GM19035 (cell line): ENCODE measurements at regions not wholly inside any gene's neighbourhood (a gene's known extent, or its start where the extent isn't known, plus 50 kb on each side); places are given as distances from the start of the nearest gene placed in this dataset.

ENCODE experiments used
- ATAC-seq: cut with Tn5 transposase; IDR thresholded peaks from one replicate; pipeline ENCODE4 v1.9.1; 2021; ENCODE audit not compliant: unreplicated experiment

DNA sequence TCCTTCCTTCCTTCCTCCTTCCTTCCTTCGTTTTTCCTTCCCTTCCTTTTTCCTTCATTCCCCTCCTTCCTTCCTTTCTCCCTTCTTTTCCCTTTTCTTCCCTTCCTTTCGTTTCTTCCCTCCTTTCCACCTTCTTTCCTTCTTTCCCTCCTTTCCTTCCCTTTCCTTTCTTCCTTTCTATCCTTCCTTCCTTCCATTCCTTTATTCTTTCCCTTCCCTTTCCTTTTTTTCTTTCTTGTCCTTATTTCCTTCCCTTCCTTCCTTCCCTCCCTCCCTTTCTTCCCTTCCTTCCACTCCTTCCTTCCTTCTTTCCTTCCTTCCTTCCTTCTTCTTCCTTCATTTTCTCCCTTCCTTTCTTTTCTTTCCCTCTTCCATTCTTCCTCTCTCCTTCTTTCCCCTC is 394.6 kb downstream of the GABRB3 start:
- ATAC-seq, result no peak

DNA sequence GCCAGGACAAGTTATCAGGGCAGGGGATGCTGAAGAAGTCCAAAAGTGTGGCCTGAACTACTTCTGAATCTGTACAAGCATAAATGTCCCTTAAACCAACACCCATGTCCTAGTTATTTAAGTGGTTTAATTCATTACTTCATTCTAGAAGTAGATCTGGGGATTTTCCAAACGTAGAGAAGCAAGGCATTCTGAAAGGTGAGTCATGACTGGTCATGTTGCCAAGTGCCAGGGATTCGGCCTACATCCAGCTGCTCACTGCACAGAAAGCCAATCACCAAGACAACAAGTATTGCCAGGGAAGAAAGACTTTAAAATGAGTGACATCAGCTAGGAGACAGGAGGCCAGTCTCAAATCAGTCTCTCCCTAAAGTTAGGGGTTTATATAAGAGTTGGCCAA is 396.6 kb downstream of the GABRB3 start:
- no peak for ATAC-seq

DNA sequence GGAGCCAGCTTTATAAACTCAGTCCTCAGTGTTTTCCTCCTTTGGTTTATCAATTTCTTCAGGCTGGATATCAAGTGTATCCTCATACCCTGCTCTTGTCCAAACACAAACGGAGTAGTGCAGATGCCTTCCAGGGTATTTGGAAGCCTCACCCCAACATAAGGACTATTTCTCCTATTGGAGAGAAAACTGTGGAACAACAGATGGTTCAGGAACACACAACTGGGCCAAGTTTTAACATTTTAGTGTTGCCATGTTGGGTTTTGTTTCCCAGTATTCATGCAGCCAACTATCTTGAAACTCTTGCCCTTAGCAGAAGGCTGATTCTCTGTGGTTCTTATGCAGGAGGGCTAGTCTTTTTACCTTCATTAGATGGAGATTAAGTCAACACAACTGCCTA is 398.1 kb downstream of the GABRB3 start:
- ATAC-seq, result no peak

DNA sequence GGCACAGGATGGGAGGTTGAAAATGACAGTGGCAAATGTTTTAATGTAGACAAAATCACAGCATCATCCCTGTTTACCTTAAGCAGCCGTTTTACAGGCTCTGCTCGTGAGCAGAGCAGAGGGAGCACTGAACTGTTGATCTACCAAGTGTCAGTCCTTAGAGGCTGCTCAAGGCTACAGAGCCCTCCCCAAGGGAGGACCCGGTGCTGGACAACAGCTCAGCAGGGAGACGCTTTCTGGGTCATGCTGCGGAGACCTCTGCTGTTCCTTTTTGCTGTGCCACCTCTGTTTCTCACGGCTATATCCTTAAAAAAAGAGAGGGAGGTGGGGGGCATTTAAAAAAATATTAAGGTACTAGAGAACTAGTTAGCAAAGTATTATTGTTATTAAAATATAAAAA is 400.2 kb downstream of the GABRB3 start:
- ATAC-seq, result no peak

DNA sequence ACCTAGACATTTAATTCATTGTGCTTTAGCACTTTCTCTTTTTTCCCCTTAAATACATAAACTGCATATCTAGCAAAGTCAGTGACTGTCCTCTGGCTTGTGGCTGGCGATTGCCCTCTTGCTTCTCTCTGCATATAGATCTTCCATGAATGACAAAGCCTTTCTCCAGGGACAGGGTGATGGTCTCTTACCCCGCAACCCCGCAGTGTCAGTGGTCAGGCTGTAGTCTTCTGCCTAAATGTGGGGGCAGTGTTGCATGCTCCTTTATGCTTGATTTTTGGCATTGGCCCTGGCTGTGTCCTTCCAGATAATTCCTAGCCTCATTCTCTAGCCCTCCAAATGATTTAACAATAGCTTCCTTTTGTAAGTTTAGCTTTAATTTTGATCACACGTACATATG is 407.8 kb downstream of the GABRB3 start:
- no peak for ATAC-seq

DNA sequence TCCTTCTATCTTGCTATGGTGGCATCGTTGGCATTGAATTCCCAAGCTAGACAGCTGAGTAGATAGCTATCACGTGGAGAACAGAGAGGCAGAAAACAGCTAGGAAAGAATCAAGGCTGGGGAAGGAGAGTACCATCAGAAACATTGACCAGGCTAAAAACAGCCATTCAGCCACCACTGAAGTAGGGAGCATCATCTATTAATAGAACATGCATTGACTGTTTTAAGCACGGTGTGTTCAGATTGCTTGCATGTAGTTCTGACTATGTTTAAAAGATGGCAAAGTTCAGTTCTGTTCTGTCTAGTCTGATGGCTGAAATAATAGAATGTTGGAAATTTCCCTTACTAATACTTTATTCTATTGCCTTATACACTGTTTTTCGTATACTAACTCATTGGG is 413.0 kb downstream of the GABRB3 start:
- ATAC-seq, result no peak

DNA sequence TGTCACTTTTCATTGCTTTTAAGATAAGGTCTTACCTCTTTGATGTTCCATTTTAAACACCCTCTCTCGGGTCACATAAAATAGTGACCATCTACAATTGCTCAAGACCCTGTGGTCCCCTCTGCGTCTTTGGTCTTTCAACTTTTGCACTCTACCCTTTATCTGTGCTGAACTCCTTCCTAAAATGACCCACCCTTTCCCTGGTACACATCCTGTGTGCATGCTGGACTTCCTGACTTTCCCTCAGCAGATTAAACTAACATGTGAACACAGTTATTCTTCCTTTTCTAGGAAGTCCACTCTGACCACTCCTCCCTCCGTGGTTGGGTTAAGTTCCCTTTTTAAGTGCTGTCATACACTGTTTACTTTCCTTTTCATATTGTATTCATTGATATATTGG is 414.2 kb downstream of the GABRB3 start:
- no peak for ATAC-seq

DNA sequence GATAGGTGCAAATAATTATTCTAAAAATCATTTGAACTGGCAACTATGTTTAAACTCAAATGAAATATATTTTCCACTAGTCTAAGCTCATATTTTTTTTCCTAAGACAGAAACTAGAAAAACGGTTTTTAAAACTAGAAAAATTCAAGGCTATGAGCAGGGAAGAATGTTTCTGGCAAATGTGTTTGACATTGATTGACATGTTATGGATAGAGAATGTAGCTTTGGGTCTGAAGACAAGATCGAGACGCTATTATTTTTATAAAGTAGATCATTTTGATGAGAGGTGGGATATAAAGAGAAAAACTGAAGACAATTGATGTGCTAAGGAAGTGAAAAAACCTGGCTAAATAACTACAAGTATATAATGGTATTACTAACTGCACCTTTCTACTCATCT is 415.2 kb downstream of the GABRB3 start:
- no peak for ATAC-seq

DNA sequence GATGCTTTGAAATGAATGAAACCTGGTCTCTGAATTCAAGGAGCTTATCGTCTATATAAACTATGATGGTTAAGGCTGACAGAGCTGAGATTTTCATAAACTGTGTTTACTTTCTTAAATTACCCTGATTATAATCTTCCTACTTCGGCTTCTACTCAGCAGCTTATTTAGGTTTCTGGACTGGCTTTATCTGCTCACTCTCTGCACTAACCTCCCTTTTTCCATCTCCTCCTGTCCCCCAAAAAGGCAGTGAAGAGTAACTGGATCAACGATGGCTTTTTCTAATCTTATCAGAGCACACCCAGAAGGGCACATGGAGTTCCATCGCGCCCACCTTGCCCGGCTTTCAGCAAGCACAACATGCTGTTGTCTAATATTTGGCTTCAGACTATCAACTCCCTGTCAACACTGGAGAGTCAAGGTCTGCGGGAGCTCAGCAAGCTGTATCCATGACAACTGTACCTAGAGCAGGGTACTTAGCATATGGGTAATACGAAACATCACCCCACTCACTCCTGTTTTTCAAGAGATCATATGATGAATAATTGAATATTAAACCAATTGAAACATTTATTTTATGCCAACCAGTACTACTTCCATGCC is 417.3 kb downstream of the GABRB3 start:
- no peak for ATAC-seq

DNA sequence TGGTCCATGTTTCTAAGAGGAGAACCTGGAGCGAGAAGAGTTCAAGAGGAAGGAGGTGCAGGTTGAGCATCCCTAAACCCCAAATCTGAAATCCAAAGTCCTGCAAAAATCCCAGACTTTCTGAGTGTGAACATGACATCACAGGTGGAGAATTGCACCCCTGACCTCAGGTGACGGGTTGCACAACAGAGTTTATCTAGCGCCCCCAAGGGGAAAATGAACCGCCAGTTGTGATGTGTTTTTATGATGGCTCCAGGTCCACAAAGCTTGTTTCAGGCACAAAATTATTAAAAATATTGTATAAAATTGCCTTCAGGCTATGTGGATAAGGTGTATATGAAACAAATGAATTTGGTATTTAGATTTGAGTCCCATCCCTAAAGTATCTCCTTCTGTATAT is 420.0 kb downstream of the GABRB3 start:
- ATAC-seq, result no peak

DNA sequence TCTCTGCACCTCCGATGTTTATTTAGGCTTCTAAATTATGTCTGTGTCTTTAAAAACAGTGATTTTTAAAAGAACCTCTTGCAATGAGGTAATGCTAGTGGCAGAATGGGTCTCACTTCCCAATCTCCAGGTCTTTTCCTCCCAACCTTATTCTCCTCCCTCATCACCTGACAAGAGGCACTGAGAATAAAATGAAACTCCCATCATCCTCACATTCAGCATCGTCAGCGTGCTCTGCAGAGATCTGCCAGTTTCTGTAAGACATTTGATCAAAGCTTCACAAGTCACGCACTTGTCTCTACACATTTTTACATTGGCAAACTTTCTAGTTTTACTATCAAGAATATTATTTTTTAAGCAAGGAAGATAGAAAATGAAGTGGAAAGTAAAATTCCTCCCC is 420.5 kb downstream of the GABRB3 start:
- no peak for ATAC-seq

DNA sequence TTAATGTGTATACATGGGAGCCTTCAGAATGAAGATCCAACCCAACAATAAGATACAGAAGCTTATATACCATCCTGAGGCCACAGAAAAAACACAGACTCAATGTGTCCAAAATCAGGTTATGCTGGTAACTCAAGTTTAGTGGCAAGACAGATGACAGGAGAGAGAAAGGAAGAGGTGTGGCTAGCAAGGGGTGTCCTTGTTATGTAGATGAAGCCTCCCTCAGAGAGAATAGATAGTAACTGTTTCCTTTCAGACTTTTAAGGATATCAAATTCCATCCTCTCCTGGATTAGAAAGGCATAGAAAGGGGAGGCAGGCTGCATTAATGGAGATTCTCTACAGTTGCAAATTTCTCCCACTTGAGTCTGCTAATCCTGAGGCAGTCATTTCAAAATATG is 447.4 kb downstream of the GABRB3 start:
- ATAC-seq, result no peak

DNA sequence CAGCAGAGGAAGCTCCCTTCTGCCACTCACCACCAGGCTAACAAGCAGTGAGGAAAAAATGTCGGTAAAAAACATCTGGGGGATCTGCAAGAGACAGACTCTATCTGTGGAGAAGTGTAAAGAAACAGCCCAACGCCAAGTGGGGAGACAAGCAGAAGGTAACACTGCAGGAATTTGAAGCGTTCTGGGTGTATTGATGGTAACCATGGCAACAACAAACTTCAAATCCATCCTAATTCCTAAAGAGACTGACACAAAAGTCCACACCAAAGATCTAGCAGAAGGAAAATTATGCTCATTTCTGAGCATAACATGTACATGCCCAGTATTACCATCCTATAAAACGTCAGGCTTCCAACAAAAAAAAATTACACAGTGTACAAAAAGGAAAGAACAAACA is 449.3 kb downstream of the GABRB3 start:
- ATAC-seq, result no peak

DNA sequence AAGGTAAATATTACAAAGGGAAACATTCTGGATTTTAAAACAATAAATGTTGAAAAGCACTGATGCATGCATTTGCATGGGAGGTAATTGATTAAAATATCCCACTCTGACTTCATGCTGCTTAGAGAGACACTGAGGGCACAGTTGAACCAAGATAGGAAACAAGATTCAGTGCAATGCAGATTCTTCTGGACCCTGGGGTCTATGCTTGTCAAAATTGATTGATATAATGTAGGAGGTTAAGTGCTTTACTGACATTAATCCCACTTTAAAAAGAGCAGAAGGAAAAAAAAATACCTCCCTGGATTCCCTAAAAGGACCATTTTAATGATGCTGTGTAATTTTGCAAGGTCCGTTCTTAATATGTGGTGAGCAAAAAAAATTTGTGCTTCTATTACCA is 454.2 kb downstream of the GABRB3 start:
- no peak for ATAC-seq

DNA sequence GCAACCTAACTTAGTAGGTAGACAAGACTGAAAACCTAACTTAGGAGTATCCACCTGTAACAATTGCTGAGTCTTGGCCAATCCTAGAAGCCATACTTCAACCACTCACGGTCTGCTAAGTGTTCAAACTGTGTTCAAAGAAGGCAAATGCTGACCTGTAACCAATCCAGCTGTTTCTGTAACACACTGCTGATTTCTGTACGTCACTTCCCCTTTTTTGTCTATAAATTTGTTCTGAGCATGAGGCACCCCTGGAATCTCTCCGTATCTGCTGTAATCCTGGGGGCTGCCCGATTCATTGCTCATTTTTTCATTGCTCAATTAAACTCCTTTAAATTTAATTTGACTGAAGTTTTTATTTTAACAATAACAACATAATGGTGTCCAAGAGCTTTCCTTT is 451.4 kb upstream of the ATP10A start:
- no peak for ATAC-seq

DNA sequence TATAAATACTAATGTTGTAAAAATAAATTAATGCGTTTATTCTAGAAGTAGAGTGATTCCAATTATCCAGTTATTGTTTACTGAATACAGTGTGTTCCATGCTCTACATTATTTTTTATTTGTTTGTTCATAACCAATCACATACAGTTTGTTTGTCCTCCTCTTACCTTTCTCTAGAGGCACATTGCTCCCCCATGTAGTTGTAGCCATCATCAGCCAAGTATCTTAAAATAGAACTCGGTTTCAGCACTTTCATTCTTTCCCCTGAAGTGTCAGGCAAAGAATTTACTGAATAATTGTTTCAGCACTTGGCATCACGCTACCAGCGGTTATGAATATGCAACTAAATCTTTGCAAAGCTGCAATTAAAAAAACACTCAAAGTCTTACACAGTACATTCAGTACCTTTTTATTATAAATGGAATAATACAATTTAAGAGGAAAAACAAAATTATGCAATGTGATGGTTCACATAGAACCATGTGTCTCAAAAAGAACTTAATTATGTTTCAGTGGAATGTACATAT is 448.6 kb upstream of the ATP10A start:
- no peak for ATAC-seq

DNA sequence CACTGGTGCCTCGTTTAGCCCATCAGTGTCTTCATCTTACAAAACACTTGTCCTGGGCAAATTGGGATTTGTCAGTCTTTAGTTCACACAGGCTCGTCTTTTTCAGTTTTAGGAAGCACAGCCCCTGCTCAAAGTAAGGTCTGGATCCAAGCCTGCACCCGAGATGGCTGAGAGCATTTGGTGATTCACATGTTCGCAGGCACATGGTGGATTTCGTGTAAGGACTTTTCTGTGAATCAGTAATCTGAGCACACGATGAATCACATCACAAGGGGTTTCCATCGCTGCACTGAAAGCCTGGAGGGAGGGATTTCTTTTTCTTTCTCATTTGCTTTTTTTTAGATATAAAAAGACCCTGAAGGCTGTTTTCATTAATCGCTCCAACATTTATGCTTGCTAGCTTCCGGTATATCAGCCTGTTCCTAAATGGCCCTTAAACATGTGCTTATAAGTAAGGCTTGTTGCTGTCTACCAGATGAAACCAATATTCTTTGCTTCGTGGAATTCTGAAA is 435.6 kb upstream of the ATP10A start:
- ATAC-seq, result no peak

DNA sequence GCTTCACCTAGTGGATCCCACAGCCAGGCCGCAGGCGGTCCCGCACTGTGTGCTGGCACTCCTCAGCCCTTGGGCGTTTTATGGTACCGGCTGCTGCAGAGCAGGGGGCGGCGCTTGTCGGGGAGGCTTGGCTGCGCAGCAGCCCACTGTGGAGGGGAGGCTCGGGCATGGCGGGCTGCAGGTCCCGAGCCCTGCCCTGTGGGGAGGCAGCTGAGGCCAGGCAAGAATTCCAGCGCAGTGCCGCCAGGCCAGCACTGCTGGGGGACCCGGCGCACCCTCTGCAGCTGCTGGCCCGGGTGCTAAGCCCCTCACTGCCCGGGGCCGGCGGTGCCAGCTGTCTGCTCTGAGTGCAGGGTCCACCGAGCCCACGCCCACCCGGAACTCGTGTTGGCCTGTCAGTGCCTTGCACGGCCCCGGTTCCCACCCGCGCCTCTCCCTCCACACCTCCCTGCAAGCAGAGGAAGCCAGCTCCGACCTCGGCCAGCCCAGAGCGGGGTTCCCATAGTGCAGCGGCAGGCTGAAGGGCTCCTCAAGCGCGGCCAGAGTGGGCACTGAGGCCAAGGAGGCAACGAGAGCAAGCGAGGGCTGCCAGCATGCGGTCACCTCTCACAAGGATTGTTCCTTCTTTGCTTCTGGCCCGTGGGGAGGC is 435.0 kb upstream of the ATP10A start:
- ATAC-seq, result no peak

DNA sequence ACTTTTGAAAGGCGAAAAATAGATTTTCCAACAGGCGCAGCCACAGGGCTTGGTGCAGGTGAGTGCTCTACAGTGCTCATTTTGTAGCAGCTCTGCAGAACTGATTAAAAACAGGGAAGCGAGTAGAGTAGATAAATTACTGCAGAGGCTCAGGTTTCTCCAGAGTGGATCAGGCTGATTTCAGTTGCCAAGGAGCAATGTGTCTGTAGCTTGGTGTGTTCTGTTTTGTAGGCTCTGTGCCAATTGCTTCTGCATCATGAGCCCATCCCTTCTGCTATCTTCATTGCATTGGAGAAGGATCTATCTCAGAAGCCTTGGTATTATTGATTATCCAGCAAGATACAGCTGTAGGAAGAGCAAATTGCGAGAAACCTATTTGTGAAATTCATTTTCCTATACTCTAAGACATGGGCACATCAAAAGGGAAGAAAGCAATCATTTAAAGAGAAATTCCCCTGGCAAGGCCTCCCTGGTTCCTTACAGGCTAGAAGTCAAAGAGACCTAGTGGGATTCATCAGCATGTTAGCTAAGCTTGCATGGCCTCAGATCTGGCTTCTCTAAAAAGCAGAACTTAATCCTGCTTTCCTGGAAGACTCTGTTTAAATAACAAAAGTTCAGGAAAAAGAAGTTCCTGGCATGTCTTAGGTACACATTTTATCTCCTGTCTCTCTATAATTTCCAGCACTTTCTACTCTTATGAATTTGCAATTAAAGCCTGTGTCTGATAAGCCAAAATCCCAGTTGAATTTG is 432.4 kb upstream of the ATP10A start:
- no peak for ATAC-seq

DNA sequence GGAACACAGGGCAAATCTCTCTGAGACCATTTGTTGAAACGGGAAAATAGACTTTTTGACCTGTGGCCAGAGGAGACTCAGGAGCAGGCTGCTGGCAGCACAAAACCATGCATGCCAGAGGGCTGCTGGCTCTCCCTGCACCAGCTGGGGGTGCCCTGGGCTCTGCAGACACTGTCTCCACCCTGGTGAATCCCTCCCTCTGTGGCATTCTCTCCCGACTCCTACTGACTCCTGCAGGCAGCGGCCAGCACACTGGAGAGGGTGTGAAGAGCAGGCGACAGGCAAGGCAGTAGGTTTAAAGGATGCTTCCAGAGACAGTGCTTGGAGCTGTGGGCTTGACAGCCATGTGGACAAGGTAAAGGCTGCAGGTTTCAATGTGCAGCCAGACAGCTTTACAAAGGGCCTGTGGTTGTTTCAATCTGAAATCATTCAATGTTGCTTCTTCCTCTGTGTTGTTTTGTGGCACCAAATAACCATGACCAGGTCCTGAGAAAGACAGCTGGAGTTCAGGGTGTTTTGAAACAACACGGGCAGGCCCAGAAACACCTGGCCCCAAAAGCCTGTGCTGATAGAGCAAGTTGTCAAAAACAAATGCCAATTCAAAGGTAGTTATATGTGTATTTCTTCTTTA is 431.0 kb upstream of the ATP10A start:
- no peak for ATAC-seq

DNA sequence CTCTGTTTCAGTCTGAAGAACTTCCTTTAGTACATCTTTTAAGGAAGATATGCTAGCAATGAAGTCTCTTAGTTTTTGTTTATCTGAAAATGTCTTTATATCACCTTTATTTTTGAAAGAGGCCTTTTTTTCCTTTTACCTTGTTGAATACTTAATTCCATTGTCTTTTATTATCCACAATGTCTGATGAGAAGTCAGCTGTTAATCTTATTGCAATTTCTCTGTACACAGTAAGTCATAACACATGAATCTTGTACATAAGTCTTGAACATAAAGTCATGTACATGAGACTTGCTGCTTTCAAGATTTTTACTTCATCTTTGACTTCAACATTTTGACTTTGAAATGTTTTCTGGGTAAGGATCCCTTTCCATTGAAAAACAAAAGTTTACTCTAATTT is 424.3 kb upstream of the ATP10A start:
- ATAC-seq, result no peak

DNA sequence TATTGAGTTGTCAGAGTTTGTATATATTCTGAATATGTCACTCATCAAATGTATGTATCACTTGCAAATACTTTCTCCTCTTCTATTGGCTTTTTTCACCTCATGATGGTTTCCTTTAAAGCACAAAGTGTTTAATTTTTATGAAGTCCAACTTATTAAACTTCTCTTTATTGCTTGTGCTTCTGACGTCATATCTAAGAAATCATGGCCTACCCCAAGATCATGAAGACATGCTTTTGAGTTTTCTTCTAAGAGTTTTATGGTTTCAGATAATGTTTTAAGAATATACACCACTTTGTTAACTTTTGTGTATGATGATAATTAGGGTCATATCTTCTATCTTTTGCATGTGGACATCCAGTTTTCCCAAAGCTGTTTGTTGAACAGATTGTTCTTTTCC is 417.2 kb upstream of the ATP10A start:
- ATAC-seq, result no peak
